ENCODE measurements at regions not wholly inside any gene's neighbourhood (a gene's known extent, or its start where the extent isn't known, plus 50 kb on each side); places are given as distances from the start of the nearest gene placed in this dataset.

DNA sequence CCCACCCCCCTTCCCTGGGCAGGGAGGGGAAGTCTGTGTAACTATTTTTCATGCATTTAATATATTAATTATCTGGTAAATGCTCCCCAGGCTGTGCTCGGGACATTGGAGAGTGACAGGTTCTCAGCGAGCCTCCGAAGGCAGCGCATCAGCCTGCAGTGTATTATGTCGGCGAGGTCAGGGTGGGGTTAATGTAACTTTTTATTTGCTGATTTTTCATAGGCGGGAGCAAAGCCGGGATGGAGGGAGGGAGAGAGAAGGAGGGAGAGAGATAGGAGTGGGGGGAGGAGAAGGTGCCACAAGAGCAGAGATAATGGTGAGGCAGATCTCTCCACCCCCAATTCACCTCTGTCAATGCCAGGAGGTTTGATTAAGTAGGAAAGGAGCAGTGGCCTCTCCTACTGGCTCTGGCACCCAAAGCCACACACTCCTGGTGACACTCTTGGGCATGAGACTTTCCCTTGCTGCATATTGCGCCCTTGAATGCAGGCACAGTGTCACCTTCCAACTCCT is 104.0 kb downstream of the MRM1 start:
- no peak for ATAC-seq
- no peak for TF ChIP-seq ZFP3 (CRISPR knock-in tag; IDR thresholded peaks at IDR 0.05)
- TF ChIP-seq ZFP30 (CRISPR knock-in tag; IDR thresholded peaks at IDR 0.05), result no peak
- no peak for TF ChIP-seq OSR1 (CRISPR knock-in tag; IDR thresholded peaks at IDR 0.05)
- TF ChIP-seq GLIS3 (CRISPR knock-in tag; IDR thresholded peaks at IDR 0.05), result no peak
- no peak for TF ChIP-seq ESRRG (CRISPR knock-in tag; IDR thresholded peaks at IDR 0.05)
- no peak for TF ChIP-seq TSHZ2 (CRISPR knock-in tag; IDR thresholded peaks at IDR 0.05)
- TF ChIP-seq ARNTL (CRISPR knock-in tag; IDR thresholded peaks at IDR 0.05; ENCODE audit: borderline replicate concordance, low read depth), result no peak
- TF ChIP-seq, protein P1, sequence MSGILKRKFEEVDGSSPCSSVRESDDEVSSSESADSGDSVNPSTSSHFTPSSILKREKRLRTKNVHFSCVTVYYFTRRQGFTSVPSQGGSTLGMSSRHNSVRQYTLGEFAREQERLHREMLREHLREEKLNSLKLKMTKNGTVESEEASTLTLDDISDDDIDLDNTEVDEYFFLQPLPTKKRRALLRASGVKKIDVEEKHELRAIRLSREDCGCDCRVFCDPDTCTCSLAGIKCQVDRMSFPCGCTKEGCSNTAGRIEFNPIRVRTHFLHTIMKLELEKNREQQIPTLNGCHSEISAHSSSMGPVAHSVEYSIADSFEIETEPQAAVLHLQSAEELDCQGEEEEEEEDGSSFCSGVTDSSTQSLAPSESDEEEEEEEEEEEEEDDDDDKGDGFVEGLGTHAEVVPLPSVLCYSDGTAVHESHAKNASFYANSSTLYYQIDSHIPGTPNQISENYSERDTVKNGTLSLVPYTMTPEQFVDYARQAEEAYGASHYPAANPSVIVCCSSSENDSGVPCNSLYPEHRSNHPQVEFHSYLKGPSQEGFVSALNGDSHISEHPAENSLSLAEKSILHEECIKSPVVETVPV (CRISPR knock-in tag; IDR thresholded peaks at IDR 0.05), result no peak
- no peak for TF ChIP-seq ZNF8 (CRISPR knock-in tag; IDR thresholded peaks at IDR 0.05)
- no peak for TF ChIP-seq TCF4 (CRISPR knock-in tag; IDR thresholded peaks at IDR 0.05; ENCODE audit: borderline replicate concordance)
- TF ChIP-seq ZNF565 (CRISPR knock-in tag; conservative IDR thresholded peaks at IDR 0.05; ENCODE audit: low read depth), result no peak
- TF ChIP-seq SNAI2 (CRISPR knock-in tag; IDR thresholded peaks at IDR 0.05), result no peak

DNA sequence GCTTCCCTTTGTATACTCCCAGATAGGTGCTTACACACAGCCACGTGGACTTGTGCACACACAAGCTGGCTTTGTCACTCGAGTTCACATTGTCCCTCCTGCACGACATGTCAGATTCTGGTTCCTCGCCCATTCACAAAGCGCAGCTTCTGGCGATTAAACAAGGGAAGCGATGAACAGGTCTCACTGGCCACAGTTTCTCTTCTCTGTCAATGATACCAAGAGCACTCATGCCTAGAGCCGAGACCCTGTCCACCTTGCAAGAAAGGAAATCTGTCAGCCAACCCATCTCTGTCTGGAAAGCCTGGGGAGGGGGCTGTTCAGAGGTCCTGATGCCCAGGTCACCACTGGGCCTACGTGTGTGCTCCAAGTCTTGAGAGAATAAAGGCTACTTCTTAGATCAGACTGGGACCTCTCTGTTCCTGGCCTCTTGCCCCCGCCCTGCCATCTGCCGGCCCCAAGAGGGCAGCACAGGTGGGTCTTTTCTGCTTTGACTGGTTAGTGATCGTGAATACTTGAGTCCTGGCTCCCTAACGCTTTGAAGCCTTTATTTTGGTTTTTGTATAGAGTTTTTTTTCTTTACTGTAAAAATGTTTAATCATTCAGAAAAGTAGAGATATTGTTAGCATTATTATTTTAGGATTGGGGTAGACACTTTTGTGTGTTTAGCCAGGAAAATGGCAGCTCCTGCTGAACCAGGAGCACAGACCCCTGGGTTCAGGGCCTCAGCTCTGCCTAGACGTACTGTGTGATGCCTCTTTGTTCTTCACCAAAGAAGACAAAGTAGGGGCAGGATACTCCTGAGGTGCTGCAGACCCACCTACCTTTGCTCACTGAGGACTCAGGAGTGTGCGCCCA is 104.7 kb downstream of the MRM1 start:
- TF ChIP-seq SNAI2 (CRISPR knock-in tag; IDR thresholded peaks at IDR 0.05) (no peak), GLIS3 (CRISPR knock-in tag; IDR thresholded peaks at IDR 0.05) (no peak), ZNF8 (CRISPR knock-in tag; IDR thresholded peaks at IDR 0.05) (no peak), TSHZ2 (CRISPR knock-in tag; IDR thresholded peaks at IDR 0.05) (no peak), CREB5 (CRISPR knock-in tag; IDR thresholded peaks at IDR 0.05; ENCODE audit: low read depth) (no peak), TCF4 (CRISPR knock-in tag; IDR thresholded peaks at IDR 0.05; ENCODE audit: borderline replicate concordance) (no peak), ZFP30 (CRISPR knock-in tag; IDR thresholded peaks at IDR 0.05) (no peak), ESRRG (CRISPR knock-in tag; IDR thresholded peaks at IDR 0.05) (no peak), ZC3H10 (CRISPR knock-in tag; IDR thresholded peaks at IDR 0.05) (no peak), ZNF565 (CRISPR knock-in tag; conservative IDR thresholded peaks at IDR 0.05; ENCODE audit: low read depth) (no peak), TOX (CRISPR knock-in tag; IDR thresholded peaks at IDR 0.05; ENCODE audit: borderline replicate concordance) (no peak), CSDC2 (CRISPR knock-in tag; IDR thresholded peaks at IDR 0.05) (no peak), PPARA (CRISPR knock-in tag; IDR thresholded peaks at IDR 0.05; ENCODE audit: borderline replicate concordance) (no peak), BACH2 (CRISPR knock-in tag; IDR thresholded peaks at IDR 0.05; ENCODE audit: borderline replicate concordance) (no peak), OSR1 (CRISPR knock-in tag; IDR thresholded peaks at IDR 0.05) (no peak), RARB (CRISPR knock-in tag; IDR thresholded peaks at IDR 0.05) (no peak)
- TF ChIP-seq, protein P1 (CRISPR knock-in tag; IDR thresholded peaks at IDR 0.05), result no peak
- TF ChIP-seq, protein P2, sequence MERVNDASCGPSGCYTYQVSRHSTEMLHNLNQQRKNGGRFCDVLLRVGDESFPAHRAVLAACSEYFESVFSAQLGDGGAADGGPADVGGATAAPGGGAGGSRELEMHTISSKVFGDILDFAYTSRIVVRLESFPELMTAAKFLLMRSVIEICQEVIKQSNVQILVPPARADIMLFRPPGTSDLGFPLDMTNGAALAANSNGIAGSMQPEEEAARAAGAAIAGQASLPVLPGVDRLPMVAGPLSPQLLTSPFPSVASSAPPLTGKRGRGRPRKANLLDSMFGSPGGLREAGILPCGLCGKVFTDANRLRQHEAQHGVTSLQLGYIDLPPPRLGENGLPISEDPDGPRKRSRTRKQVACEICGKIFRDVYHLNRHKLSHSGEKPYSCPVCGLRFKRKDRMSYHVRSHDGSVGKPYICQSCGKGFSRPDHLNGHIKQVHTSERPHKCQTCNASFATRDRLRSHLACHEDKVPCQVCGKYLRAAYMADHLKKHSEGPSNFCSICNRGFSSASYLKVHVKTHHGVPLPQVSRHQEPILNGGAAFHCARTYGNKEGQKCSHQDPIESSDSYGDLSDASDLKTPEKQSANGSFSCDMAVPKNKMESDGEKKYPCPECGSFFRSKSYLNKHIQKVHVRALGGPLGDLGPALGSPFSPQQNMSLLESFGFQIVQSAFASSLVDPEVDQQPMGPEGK (CRISPR knock-in tag; IDR thresholded peaks at IDR 0.05; ENCODE audit: borderline replicate concordance), result no peak
- ATAC-seq, result peak; percentile 95
